NCI-H1417 treated with DMSO at 0.1 percent for 48 hours (cell line): ENCODE measurements at regions not wholly inside any gene's neighbourhood (a gene's known extent, or its start where the extent isn't known, plus 50 kb on each side); places are given as distances from the start of the nearest gene placed in this dataset.
"Not testable (repeated sequence)": the region's sequence is repeated elsewhere in the genome, so short reads cannot be mapped to it uniquely, and the experiment has no call there.

Source experiments
- DNase-seq: peaks from one replicate; lab custom pipeline; 2025; lab: John Stamatoyannopoulos, UW

GRCh38 chr21:21858502-21859334 is 860.5 kb downstream of the NCAM2 start:
- no peak for DNase-seq

GRCh38 chr21:21860888-21861287 is 862.7 kb downstream of the NCAM2 start:
- DNase-seq: no peak

- no peak for DNase-seq
Measured at GRCh38 chr21:21864321-21864840, 866.2 kb downstream of the NCAM2 start.

GRCh38 chr21:21897275-21897883 is 899.2 kb downstream of the NCAM2 start:
- no peak for DNase-seq

GRCh38 chr21:21898801-21899200 is 900.6 kb downstream of the NCAM2 start:
- DNase-seq: no peak

- not testable (repeated sequence) for DNase-seq
Measured at GRCh38 chr21:21902416-21902815, 904.2 kb downstream of the NCAM2 start.

- DNase-seq: no peak
Measured at GRCh38 chr21:21907271-21907670, 909.1 kb downstream of the NCAM2 start.

GRCh38 chr21:21915816-21916215 is 917.6 kb downstream of the NCAM2 start:
- DNase-seq: no peak

- peak; percentile 8 for DNase-seq
Measured at GRCh38 chr21:21921410-21922232, 923.4 kb downstream of the NCAM2 start.

GRCh38 chr21:21929226-21929625 is 931.0 kb downstream of the NCAM2 start:
- DNase-seq: no peak

GRCh38 chr21:21929789-21930188 is 931.6 kb downstream of the NCAM2 start:
- no peak for DNase-seq

- DNase-seq: no peak
Measured at GRCh38 chr21:21952566-21952965, 954.4 kb downstream of the NCAM2 start.

- no peak for DNase-seq
Measured at GRCh38 chr21:21955204-21955603, 957.0 kb downstream of the NCAM2 start.

- DNase-seq: no peak
Measured at GRCh38 chr21:21957490-21957889, 959.3 kb downstream of the NCAM2 start.

- DNase-seq: no peak
Measured at GRCh38 chr21:21963911-21964310, 965.7 kb downstream of the NCAM2 start.

GRCh38 chr21:21968810-21969209 is 970.6 kb downstream of the NCAM2 start:
- peak; percentile 54 for DNase-seq

- no peak for DNase-seq
Measured at GRCh38 chr21:21969211-21969610, 971.0 kb downstream of the NCAM2 start.

GRCh38 chr21:21971384-21971783 is 973.2 kb downstream of the NCAM2 start:
- peak; percentile 1 for DNase-seq

GRCh38 chr21:21973806-21974205 is 975.6 kb downstream of the NCAM2 start:
- no peak for DNase-seq

GRCh38 chr21:21996891-21997290 is 998.7 kb downstream of the NCAM2 start:
- no peak for DNase-seq

GRCh38 chr21:21997390-21998333 is 999.5 kb downstream of the NCAM2 start:
- DNase-seq: no peak
